Tibial artery (tissue), 4 donors: ENCODE measurements at regions not wholly inside any gene's neighbourhood (a gene's known extent, or its start where the extent isn't known, plus 50 kb on each side); places are given as distances from the start of the nearest gene placed in this dataset.

Experiments
- DNase-seq, 2 donors: peaks; one replicate each; pipeline ENCODE4 v3.0.0-alpha.2; 2019
- H3K27ac ChIP-seq, 2 donors: fragments of 200-600 bp; sonication (generic) in 1 of 2; 1 replicate in 1 of 2; 2 replicates in 1 of 2; pipeline ENCODE4 v1.5.1; 2018 to 2019; ENCODE audit warnings: mild to moderate bottlenecking in 1 of 2
- H3K27me3 ChIP-seq, 2 donors: fragments of 200-600 bp; sonication (generic) in 1 of 2; one replicate each; pipeline versions ENCODE4 v1.5.1 to v1.6.0; 2016 to 2019
- H3K36me3 ChIP-seq, 3 donors: fragments of 200-600 bp; sonication (generic) in 2 of 3; one replicate each; pipeline ENCODE4 v1.5.1; 2016 to 2019; ENCODE audit warnings: mild to moderate bottlenecking in 2 of 3
- H3K4me1 ChIP-seq, 4 donors: fragments of 200-600 bp; sonication (generic) in 2 of 4; 1 replicate in 3 of 4; 2 replicates in 1 of 4; pipeline ENCODE4 v1.5.1; 2016 to 2019
- H3K4me3 ChIP-seq, 2 donors: fragments of 200-600 bp; sonication (generic) in 1 of 2; 1 replicate in 1 of 2; 2 replicates in 1 of 2; pipeline ENCODE4 v1.5.1; 2018 to 2019; ENCODE audit warnings: mild to moderate bottlenecking in 2 of 2
- H3K9me3 ChIP-seq, 3 donors: fragments of 200-600 bp; sonication (generic) in 1 of 3; one replicate each; pipeline ENCODE4 v1.5.1; 2016 to 2019
- intact Hi-C: fragments of 100-400 bp; cut with DNase I; formaldehyde crosslinking; loops from one replicate; pipeline ENCODE4 v1.15.0; 2023; ENCODE audit warnings: low total_unique reads
- TF ChIP-seq, protein P1 (sequence below), 2 experiments: fragments of 200-600 bp in 1 of 2; fragments of 450-650 bp in 1 of 2; IDR thresholded peaks; one replicate each; pipeline ENCODE4 v1.5.1; 2017 to 2019; ENCODE audit warnings: antibody characterized with exemption in 2 of 2, mild to moderate bottlenecking in 1 of 2, moderate library complexity in 1 of 2

GRCh38 chr18:64295839-64296238 is 147.0 kb upstream of the LINC00305 start:
- H3K27me3 ChIP-seq, result no peaks in the 10 kb centered on the region
- no peak overlapping the region for H3K27ac ChIP-seq
- H3K36me3 ChIP-seq, result no peaks in the 10 kb centered on the region
- no peak overlapping the region for H3K4me3 ChIP-seq
- H3K9me3 ChIP-seq, result no peaks in the 10 kb centered on the region
- intact Hi-C loops, result no loop called here
- H3K4me1 ChIP-seq, result no peaks in the 10 kb centered on the region
- TF ChIP-seq, protein P1, sequence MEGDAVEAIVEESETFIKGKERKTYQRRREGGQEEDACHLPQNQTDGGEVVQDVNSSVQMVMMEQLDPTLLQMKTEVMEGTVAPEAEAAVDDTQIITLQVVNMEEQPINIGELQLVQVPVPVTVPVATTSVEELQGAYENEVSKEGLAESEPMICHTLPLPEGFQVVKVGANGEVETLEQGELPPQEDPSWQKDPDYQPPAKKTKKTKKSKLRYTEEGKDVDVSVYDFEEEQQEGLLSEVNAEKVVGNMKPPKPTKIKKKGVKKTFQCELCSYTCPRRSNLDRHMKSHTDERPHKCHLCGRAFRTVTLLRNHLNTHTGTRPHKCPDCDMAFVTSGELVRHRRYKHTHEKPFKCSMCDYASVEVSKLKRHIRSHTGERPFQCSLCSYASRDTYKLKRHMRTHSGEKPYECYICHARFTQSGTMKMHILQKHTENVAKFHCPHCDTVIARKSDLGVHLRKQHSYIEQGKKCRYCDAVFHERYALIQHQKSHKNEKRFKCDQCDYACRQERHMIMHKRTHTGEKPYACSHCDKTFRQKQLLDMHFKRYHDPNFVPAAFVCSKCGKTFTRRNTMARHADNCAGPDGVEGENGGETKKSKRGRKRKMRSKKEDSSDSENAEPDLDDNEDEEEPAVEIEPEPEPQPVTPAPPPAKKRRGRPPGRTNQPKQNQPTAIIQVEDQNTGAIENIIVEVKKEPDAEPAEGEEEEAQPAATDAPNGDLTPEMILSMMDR (IDR thresholded peaks at IDR 0.05), result no peak
- no peak for DNase-seq

DNA sequence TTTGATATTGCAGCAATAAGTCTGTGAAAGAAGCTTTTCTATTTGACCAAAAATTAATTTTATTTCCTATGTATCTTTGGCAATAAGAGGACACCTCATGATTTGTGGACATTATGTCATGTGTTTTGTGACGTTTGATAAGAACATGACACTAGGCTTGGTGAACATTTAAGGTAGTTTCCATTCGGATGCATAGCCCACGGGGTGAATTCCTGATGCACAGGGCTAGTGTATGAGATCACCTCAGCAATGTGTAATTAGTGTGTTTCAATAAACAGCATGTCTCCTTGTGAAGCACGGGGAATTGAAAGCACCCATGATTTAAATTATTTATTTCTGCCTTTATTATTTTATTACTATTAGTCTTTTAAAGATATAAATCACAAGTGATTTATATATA is 146.1 kb upstream of the LINC00305 start:
- Histone ChIP-seq H3K9me3 (no peaks in the 10 kb centered on the region), H3K36me3 (no peaks in the 10 kb centered on the region), H3K27ac (no peak overlapping the region), H3K27me3 (no peaks in the 10 kb centered on the region), H3K4me3 (no peak overlapping the region), H3K4me1 (no peaks in the 10 kb centered on the region)
- intact Hi-C loops, result no loop called here
- DNase-seq, result no peak
- TF ChIP-seq, protein P1 (IDR thresholded peaks at IDR 0.05), result no peak

- no peak overlapping the region for H3K4me3 ChIP-seq
- no peak for DNase-seq
- TF ChIP-seq, protein P1 (IDR thresholded peaks at IDR 0.05), result no peak
- intact Hi-C loops, result no loop called here
- H3K27me3 ChIP-seq, result no peaks in the 10 kb centered on the region
- no peaks in the 10 kb centered on the region for H3K9me3 ChIP-seq
- no peaks in the 10 kb centered on the region for H3K36me3 ChIP-seq
- H3K27ac ChIP-seq, result no peak overlapping the region
- H3K4me1 ChIP-seq, result no peaks in the 10 kb centered on the region
These were observed 139.5 kb upstream of the LINC00305 start for GRCh38 chr18:64288432-64288831.

GRCh38 chr18:64287926-64288325 is 139.0 kb upstream of the LINC00305 start:
- TF ChIP-seq, protein P1 (IDR thresholded peaks at IDR 0.05), result no peak
- intact Hi-C loops, result no loop called here
- H3K27ac ChIP-seq, result no peak overlapping the region

GRCh38 chr18:64283059-64283458 is 134.2 kb upstream of the LINC00305 start:
- Histone ChIP-seq H3K4me1 (no peaks in the 10 kb centered on the region), H3K9me3 (peaks cover 0 to 4% (median 0%) of the 10 kb centered on the region in 3 donors), H3K27ac (no peak overlapping the region), H3K27me3 (no peaks in the 10 kb centered on the region), H3K36me3 (no peaks in the 10 kb centered on the region), H3K4me3 (no peak overlapping the region)
- no peak for DNase-seq
- TF ChIP-seq, protein P1 (IDR thresholded peaks at IDR 0.05), result no peak
- intact Hi-C loops, result no loop called here

More at GRCh38 chr18:64287926-64288325, 139.0 kb upstream of the LINC00305 start:
- H3K4me3 ChIP-seq, result no peak overlapping the region
- H3K4me1 ChIP-seq, result no peaks in the 10 kb centered on the region
- no peak for DNase-seq
- H3K9me3 ChIP-seq, result no peaks in the 10 kb centered on the region
- H3K36me3 ChIP-seq, result no peaks in the 10 kb centered on the region
- H3K27me3 ChIP-seq, result no peaks in the 10 kb centered on the region

GRCh38 chr18:64278026-64278425 is 129.1 kb upstream of the LINC00305 start:
- H3K9me3 ChIP-seq, result peaks cover 0 to 4% (median 0%) of the 10 kb centered on the region in 3 donors
- intact Hi-C loops, result no loop called here
- TF ChIP-seq, protein P1 (IDR thresholded peaks at IDR 0.05), result no peak
- H3K36me3 ChIP-seq, result no peaks in the 10 kb centered on the region
- no peak overlapping the region for H3K27ac ChIP-seq
- H3K27me3 ChIP-seq, result no peaks in the 10 kb centered on the region
- DNase-seq, result no peak
- H3K4me3 ChIP-seq, result no peak overlapping the region
- H3K4me1 ChIP-seq, result no peaks in the 10 kb centered on the region
